Trophoblast cell (in vitro differentiated cells and primary cell): ENCODE measurements at regions not wholly inside any gene's neighbourhood (a gene's known extent, or its start where the extent isn't known, plus 50 kb on each side); places are given as distances from the start of the nearest gene placed in this dataset.

Experiments used
- DNase-seq, 2 donors: peaks; one replicate each; pipeline ENCODE4 v3.0.0-alpha.2; 2016
- H2AFZ ChIP-seq: 2 replicates; pipeline ENCODE4 v1.6.1; 2013; ENCODE audit warnings: low read length, moderate library complexity, mild to moderate bottlenecking; ENCODE audit not compliant: insufficient read depth, poor library complexity
- H2AK5ac ChIP-seq: 2 replicates; pipeline ENCODE4 v1.6.1; 2013; ENCODE audit warnings: mild to moderate bottlenecking, low read length
- H2BK120ac ChIP-seq: 2 replicates; pipeline ENCODE4 v1.6.1; 2013; ENCODE audit warnings: low read length, mild to moderate bottlenecking, moderate library complexity; ENCODE audit not compliant: insufficient read depth, poor library complexity
- H2BK12ac ChIP-seq: 2 replicates; pipeline ENCODE4 v1.6.1; 2013; ENCODE audit warnings: mild to moderate bottlenecking, low read length, moderate library complexity
- H2BK5ac ChIP-seq: 2 replicates; pipeline ENCODE4 v1.6.1; 2013; ENCODE audit warnings: low read length, low read depth, moderate library complexity, mild to moderate bottlenecking; ENCODE audit not compliant: poor library complexity
- H3K14ac ChIP-seq: 2 replicates; pipeline ENCODE4 v1.6.1; 2013; ENCODE audit warnings: mild to moderate bottlenecking, low read length
- H3K18ac ChIP-seq: 2 replicates; pipeline ENCODE4 v1.6.1; 2013; ENCODE audit warnings: mild to moderate bottlenecking, low read length
- H3K23ac ChIP-seq: 2 replicates; pipeline ENCODE4 v1.6.1; 2013; ENCODE audit warnings: low read length
- H3K27ac ChIP-seq: 2 replicates; pipeline ENCODE4 v1.5.1; 2013; ENCODE audit warnings: low read depth, mild to moderate bottlenecking, inconsistent platforms, low read length, moderate library complexity
- H3K27me3 ChIP-seq: 2 replicates; pipeline ENCODE4 v1.6.1; 2013; ENCODE audit warnings: inconsistent platforms, mild to moderate bottlenecking, low read length, moderate library complexity; ENCODE audit not compliant: insufficient read depth
- H3K36me3 ChIP-seq, 2 experiments: 1 replicate in 1 of 2; 2 replicates in 1 of 2; pipeline ENCODE4 v1.6.1; 2013; ENCODE audit warnings: low read length in 2 of 2, mild to moderate bottlenecking in 2 of 2, moderate library complexity in 1 of 2; ENCODE audit not compliant: insufficient read depth in 2 of 2, control insufficient read depth in 1 of 2
- H3K4ac ChIP-seq: 2 replicates; pipeline ENCODE4 v1.6.1; 2013; ENCODE audit warnings: low read depth, mild to moderate bottlenecking, low read length, moderate library complexity
- H3K4me1 ChIP-seq, 2 experiments: 1 replicate in 1 of 2; 2 replicates in 1 of 2; pipeline ENCODE4 v1.6.1; 2013; ENCODE audit warnings: low read length in 2 of 2, mild to moderate bottlenecking in 2 of 2, moderate library complexity in 1 of 2; ENCODE audit not compliant: insufficient read depth in 2 of 2, control insufficient read depth in 1 of 2
- H3K4me2 ChIP-seq: 2 replicates; pipeline ENCODE4 v1.6.1; 2013; ENCODE audit warnings: inconsistent platforms, mild to moderate bottlenecking, low read length, moderate library complexity
- H3K4me3 ChIP-seq: 2 replicates; pipeline ENCODE4 v1.5.1; 2013; ENCODE audit warnings: mild to moderate bottlenecking, low read depth, low read length, inconsistent platforms
- H3K79me1 ChIP-seq: one replicate; pipeline ENCODE4 v1.6.1; 2013; ENCODE audit warnings: low read length
- H3K79me2 ChIP-seq: 2 replicates; pipeline ENCODE4 v1.6.1; 2013; ENCODE audit warnings: low read length, mild to moderate bottlenecking; ENCODE audit not compliant: control insufficient read depth, insufficient read depth, poor library complexity
- H3K9ac ChIP-seq: 2 replicates; pipeline ENCODE4 v1.6.1; 2013; ENCODE audit warnings: mild to moderate bottlenecking, low read length
- H3K9me3 ChIP-seq: 2 replicates; pipeline ENCODE4 v1.6.1; 2013; ENCODE audit warnings: low read depth, mild to moderate bottlenecking, control low read depth, inconsistent platforms, low read length; ENCODE audit not compliant: insufficient read depth
- H4K12ac ChIP-seq: 2 replicates; pipeline ENCODE4 v1.6.1; 2013; ENCODE audit warnings: low read depth, mild to moderate bottlenecking, low read length, moderate library complexity
- H4K8ac ChIP-seq: 2 replicates; pipeline ENCODE4 v1.6.1; 2013; ENCODE audit warnings: low read depth, mild to moderate bottlenecking, low read length, moderate library complexity
- H4K91ac ChIP-seq: one replicate; pipeline ENCODE4 v1.6.1; 2013; ENCODE audit warnings: low read depth, mild to moderate bottlenecking, low read length, moderate library complexity
- WGBS: extraction: QIAGEN DNeasy Blood & Tissue Kit; methylation state at CpG from one replicate; pipeline ENCODE4 v1.1.7; 2013; ENCODE audit warnings: missing lambda C conversion rate; ENCODE audit not compliant: insufficient read length, insufficient coverage; ENCODE audit errors: extremely low coverage; 5-methylcytosine and 5-hydroxymethylcytosine counted together

- no CpG with 5 or more reads among the region's 2 CpGs for WGBS
- Histone ChIP-seq H3K9ac (no peak overlapping the region), H3K4ac (no peak overlapping the region), H2BK5ac (no peak overlapping the region), H3K36me3 (no peaks in the 10 kb centered on the region), H3K4me2 (no peak overlapping the region), H2AK5ac (no peak overlapping the region), H2BK120ac (no peak overlapping the region), H3K23ac (no peak overlapping the region), H3K4me3 (no peak overlapping the region), H4K8ac (no peak overlapping the region), H3K18ac (no peak overlapping the region), H4K91ac (no peak overlapping the region), H3K27me3 (no peaks in the 10 kb centered on the region), H3K79me1 (no peaks in the 10 kb centered on the region), H3K4me1 (no peaks in the 10 kb centered on the region), H2AFZ (no peak overlapping the region), H3K27ac (no peak overlapping the region), H2BK12ac (no peak overlapping the region), H3K79me2 (no peaks in the 10 kb centered on the region), H3K9me3 (no peaks in the 10 kb centered on the region), H4K12ac (no peak overlapping the region), H3K14ac (no peak overlapping the region)
- DNase-seq: no peak
Measured at GRCh38 chr12:92213166-92213565, 67.5 kb upstream of the BTG1 start.

DNA sequence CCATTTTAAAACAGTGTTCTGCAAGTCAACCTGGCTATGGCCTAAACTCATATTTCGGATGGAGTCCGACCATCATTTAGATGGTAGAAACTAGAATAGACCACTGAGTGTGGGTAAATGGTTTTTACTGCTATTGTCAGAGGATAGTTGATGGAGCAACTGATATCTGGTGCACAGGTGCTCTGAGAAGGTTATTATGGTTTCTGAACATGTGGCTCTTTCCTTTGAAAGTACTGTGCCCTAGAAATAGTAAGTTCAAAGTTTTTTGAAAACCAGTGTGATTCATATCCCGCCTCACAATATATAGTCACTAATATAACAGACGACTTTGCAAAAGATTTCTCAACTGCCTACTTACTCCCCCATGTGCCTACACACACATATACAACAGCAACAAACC, 64.4 kb upstream of the BTG1 start:
- H4K12ac ChIP-seq: no peak overlapping the region
- H3K23ac ChIP-seq: no peak overlapping the region
- H2BK120ac ChIP-seq: no peak overlapping the region
- no peak overlapping the region for H2AFZ ChIP-seq
- no CpG with 5 or more reads among the region's 4 CpGs for WGBS
- H3K9ac ChIP-seq: no peak overlapping the region
- H3K9me3 ChIP-seq: no peaks in the 10 kb centered on the region
- no peak for DNase-seq
- no peak overlapping the region for H3K18ac ChIP-seq
- H3K79me1 ChIP-seq: no peaks in the 10 kb centered on the region
- H4K8ac ChIP-seq: no peak overlapping the region
- H3K36me3 ChIP-seq: no peaks in the 10 kb centered on the region
- H3K4me3 ChIP-seq: no peak overlapping the region
- H3K79me2 ChIP-seq: no peaks in the 10 kb centered on the region
- H3K27me3 ChIP-seq: no peaks in the 10 kb centered on the region
- H2BK12ac ChIP-seq: no peak overlapping the region
- H4K91ac ChIP-seq: no peak overlapping the region
- no peaks in the 10 kb centered on the region for H3K4me1 ChIP-seq
- no peak overlapping the region for H2AK5ac ChIP-seq
- H3K4ac ChIP-seq: no peak overlapping the region
- no peak overlapping the region for H3K27ac ChIP-seq
- H2BK5ac ChIP-seq: no peak overlapping the region
- H3K14ac ChIP-seq: no peak overlapping the region
- no peak overlapping the region for H3K4me2 ChIP-seq

DNA sequence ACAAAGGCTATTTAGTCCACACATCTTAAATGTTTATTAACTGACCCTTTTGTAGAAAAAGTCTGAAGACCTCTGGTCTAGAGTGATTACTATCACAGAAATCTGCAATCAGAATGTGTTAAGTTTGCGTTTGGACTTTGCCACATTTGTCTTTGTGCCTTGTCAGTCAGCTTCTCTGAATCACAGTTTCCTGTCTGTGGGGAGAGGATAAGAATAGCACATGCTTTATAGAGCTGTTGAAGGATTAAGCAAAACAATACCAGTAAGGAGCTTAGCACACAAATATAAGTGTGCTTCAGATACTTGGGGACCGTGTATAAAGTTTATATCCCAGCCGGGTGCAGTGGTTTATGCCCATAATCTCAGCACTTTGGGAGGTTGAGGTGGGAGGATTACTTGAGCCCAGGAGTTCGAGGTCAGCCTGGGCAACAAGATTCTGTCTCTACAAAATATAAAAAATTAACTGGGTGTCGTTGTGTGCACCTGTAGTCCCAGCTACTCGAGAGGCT, 63.0 kb upstream of the BTG1 start:
- Histone ChIP-seq H2AFZ (no peak overlapping the region), H3K27me3 (no peaks in the 10 kb centered on the region), H3K4me2 (no peak overlapping the region), H4K12ac (no peak overlapping the region), H3K9me3 (no peaks in the 10 kb centered on the region), H2BK5ac (no peak overlapping the region), H3K23ac (no peak overlapping the region), H3K18ac (no peak overlapping the region), H4K8ac (no peak overlapping the region), H3K4me1 (no peaks in the 10 kb centered on the region), H3K79me2 (no peaks in the 10 kb centered on the region), H3K4me3 (no peak overlapping the region), H4K91ac (no peak overlapping the region), H2BK12ac (no peak overlapping the region), H3K36me3 (no peaks in the 10 kb centered on the region), H3K9ac (no peak overlapping the region), H3K79me1 (no peaks in the 10 kb centered on the region), H3K14ac (no peak overlapping the region), H3K27ac (no peak overlapping the region), H2AK5ac (no peak overlapping the region), H2BK120ac (no peak overlapping the region), H3K4ac (no peak overlapping the region)
- DNase-seq: peak in 1 of 2 donors; percentile 35
- no CpG with 5 or more reads among the region's 6 CpGs for WGBS

DNA sequence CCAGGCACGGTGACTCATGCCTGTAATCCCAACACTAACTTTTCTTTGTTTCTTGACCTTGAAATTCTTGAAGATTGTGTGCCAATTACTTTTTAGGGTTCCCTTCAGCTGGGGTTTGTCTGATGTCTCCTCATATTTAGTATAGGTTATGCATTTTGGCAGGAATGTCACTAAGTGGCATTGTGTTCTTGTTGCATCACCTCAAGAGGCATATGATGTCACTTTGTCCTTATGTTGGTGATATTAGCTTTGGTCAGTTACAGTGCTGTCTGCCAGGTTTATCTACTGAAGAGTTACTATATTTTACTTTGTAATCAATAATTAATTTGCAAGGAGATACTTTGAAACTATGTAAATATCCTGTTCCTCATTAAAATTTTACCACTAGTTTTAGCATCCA, 61.0 kb upstream of the BTG1 start:
- DNase-seq: peak in 1 of 2 donors; percentile 56
- Histone ChIP-seq H4K8ac (no peak overlapping the region), H2BK120ac (no peak overlapping the region), H4K91ac (no peak overlapping the region), H2BK12ac (no peak overlapping the region), H3K4ac (no peak overlapping the region), H3K27ac (no peak overlapping the region), H3K18ac (no peak overlapping the region), H2AK5ac (no peak overlapping the region), H3K27me3 (no peaks in the 10 kb centered on the region), H3K14ac (no peak overlapping the region), H3K4me2 (no peak overlapping the region), H2BK5ac (no peak overlapping the region), H3K9ac (no peak overlapping the region), H2AFZ (no peak overlapping the region), H3K9me3 (no peaks in the 10 kb centered on the region), H3K23ac (no peak overlapping the region), H4K12ac (no peak overlapping the region), H3K79me2 (no peaks in the 10 kb centered on the region), H3K4me3 (no peak overlapping the region), H3K36me3 (no peaks in the 10 kb centered on the region), H3K79me1 (no peaks in the 10 kb centered on the region), H3K4me1 (no peaks in the 10 kb centered on the region)
- WGBS: no CpG with 5 or more reads among the region's 1 CpG
